Dedifferentiated amniotic fluid mesenchymal stem cell (primary cell): ENCODE measurements at regions not wholly inside any gene's neighbourhood (a gene's known extent, or its start where the extent isn't known, plus 50 kb on each side); places are given as distances from the start of the nearest gene placed in this dataset.
"Not testable (repeated sequence)": the region's sequence is repeated elsewhere in the genome, so short reads cannot be mapped to it uniquely, and the experiment has no call there.

Experiments used
- DNase-seq: peaks from one replicate; pipeline ENCODE4 v3.0.0-alpha.2; 2016; ENCODE audit errors: extremely low spot score

- peak; percentile 76 for DNase-seq
Observed at GRCh38 chr12:19771858-19772257, 332.6 kb downstream of the AEBP2 start.

GRCh38 chr12:19772776-19773175 lies 333.5 kb downstream of the AEBP2 start:
- no peak for DNase-seq

GRCh38 chr12:19775241-19775640 lies 335.9 kb downstream of the AEBP2 start:
- no peak for DNase-seq

GRCh38 chr12:19775976-19776375 lies 336.7 kb downstream of the AEBP2 start:
- DNase-seq: not testable (repeated sequence)

GRCh38 chr12:19778172-19778571 lies 338.9 kb downstream of the AEBP2 start:
- DNase-seq: no peak

- no peak for DNase-seq
Observed at GRCh38 chr12:19778797-19779196, 339.5 kb downstream of the AEBP2 start.

GRCh38 chr12:19779395-19780056 lies 340.2 kb downstream of the AEBP2 start:
- no peak for DNase-seq

GRCh38 chr12:19780460-19780859 lies 341.2 kb downstream of the AEBP2 start:
- DNase-seq: no peak

GRCh38 chr12:19783547-19784444 lies 344.5 kb downstream of the AEBP2 start:
- DNase-seq: no peak

- no peak for DNase-seq
Observed at GRCh38 chr12:19792028-19792427, 352.7 kb downstream of the AEBP2 start.

- DNase-seq: no peak
Observed at GRCh38 chr12:19794116-19794515, 354.8 kb downstream of the AEBP2 start.

GRCh38 chr12:19799216-19799615 lies 359.9 kb downstream of the AEBP2 start:
- no peak for DNase-seq

- no peak for DNase-seq
Observed at GRCh38 chr12:19799895-19800602, 360.8 kb downstream of the AEBP2 start.

- no peak for DNase-seq
Observed at GRCh38 chr12:19800884-19801283, 361.6 kb downstream of the AEBP2 start.

- DNase-seq: no peak
Observed at GRCh38 chr12:19801941-19802340, 362.6 kb downstream of the AEBP2 start.

GRCh38 chr12:19802915-19803314 lies 363.6 kb downstream of the AEBP2 start:
- DNase-seq: no peak

- no peak for DNase-seq
Observed at GRCh38 chr12:19804737-19805136, 365.4 kb downstream of the AEBP2 start.

GRCh38 chr12:19808371-19808770 lies 369.1 kb downstream of the AEBP2 start:
- DNase-seq: no peak

- DNase-seq: no peak
Observed at GRCh38 chr12:19810213-19810612, 370.9 kb downstream of the AEBP2 start.

GRCh38 chr12:19811922-19812321 lies 372.6 kb downstream of the AEBP2 start:
- no peak for DNase-seq

GRCh38 chr12:19819231-19819630 lies 379.9 kb downstream of the AEBP2 start:
- no peak for DNase-seq

GRCh38 chr12:19822476-19822875 lies 383.2 kb downstream of the AEBP2 start:
- DNase-seq: no peak
